ENCODE measurements at regions not wholly inside any gene's neighbourhood (a gene's known extent, or its start where the extent isn't known, plus 50 kb on each side); places are given as distances from the start of the nearest gene placed in this dataset.
A peak's percentile ranks its signal among the peaks of the same experiment; 100 is the strongest.

GRCh38 chr13:97849305-97849704 is 104.2 kb upstream of the IPO5 start:
- CTCF ChIA-PET (ENCODE audit: low intra/inter-chr PET ratio, low total read pairs): interaction anchor here (1.2 kb wide), 1 partner anchor 994 kb away, joined by 3 read pairs; no protein-coding TSS in a partner anchor
- H3K4me2 ChIP-seq (ENCODE audit: low read depth, low read length): no peak overlapping the region
- no peaks in the 10 kb centered on the region for H4K20me1 ChIP-seq (ENCODE audit: insufficient read depth, low read length)
- no peaks in the 10 kb centered on the region for H3K9me3 ChIP-seq (ENCODE audit: low read length)
- peak; percentile 97 for ATAC-seq
- H3K27ac ChIP-seq (ENCODE audit: extremely low read length, insufficient read depth, low read length): no peak overlapping the region
- no peak overlapping the region for H3K9ac ChIP-seq (ENCODE audit: insufficient read depth, low read depth, low read length)
- no TSS peak for BruUV-seq (replicated peaks)
- intact Hi-C loops (cut with micrococcal nuclease; ENCODE audit: unreplicated experiment) (loop anchor here (2.0 kb wide), 2 partner anchors 823 to 993 kb away; no protein-coding TSS in a partner anchor), in situ Hi-C loops (cut with HindIII; ENCODE audit: extremely low pct_ligation_motif_present, low pct_unique_long_range_greater_than_20kb) (no loop called here)
- peaks cover 13% of the 10 kb centered on the region for H3K4me1 ChIP-seq (ENCODE audit: insufficient read depth, low read length)
- 11% methylated on average over 4 of the region's 4 CpGs for WGBS (ENCODE audit: low lambda C conversion rate)
- TF ChIP-seq XRCC5 (optimal IDR thresholded peaks at IDR 0.05; ENCODE audit: low read length) (no peak), HBP1 (CRISPR knock-in tag; IDR thresholded peaks at IDR 0.05; ENCODE audit: low read depth) (no peak), RAD21 (CRISPR knock-in tag; IDR thresholded peaks at IDR 0.05) (peak; percentile 34; the same call in 1 of the 2 replicates), TFDP2 (CRISPR knock-in tag; IDR thresholded peaks at IDR 0.05) (no peak), STAG1 (CRISPR knock-in tag; IDR thresholded peaks at IDR 0.05) (peak; percentile 85), CTCF (CRISPR knock-in tag; IDR thresholded peaks at IDR 0.05) (peak; percentile 71), SMC3 (IDR thresholded peaks at IDR 0.05; ENCODE audit: low read length) (peak; percentile 70), TEAD3 (CRISPR knock-in tag; optimal IDR thresholded peaks at IDR 0.05; ENCODE audit: borderline replicate concordance) (peak; percentile 34), POGZ (CRISPR knock-in tag; IDR thresholded peaks at IDR 0.05) (no peak), TGIF2 (CRISPR knock-in tag; IDR thresholded peaks at IDR 0.05) (no peak)
- no peak overlapping the region for H3K4me3 ChIP-seq (replicated peaks in 1 of 3; ENCODE audit: insufficient read depth in 1 of 3, low read depth in 2 of 3, low read length in 3 of 3)
- H3K79me2 ChIP-seq (ENCODE audit: insufficient read depth, low read length): no peaks in the 10 kb centered on the region
- POLR2A ChIA-PET: no interaction called here
- peak; percentile 36 for DNase-seq (ENCODE audit: low spot score)
- H2AFZ ChIP-seq (ENCODE audit: low read length): no peak overlapping the region
- FAIRE-seq: peak; percentile 70
- H3K27me3 ChIP-seq (ENCODE audit: control insufficient read depth in 1 of 2, insufficient read depth in 2 of 2, low read length in 2 of 2): peaks cover 0 to under 1% of the 10 kb centered on the region in 2 experiments; a peak in 2 of 5 replicates
- no peaks in the 10 kb centered on the region for H3K36me3 ChIP-seq (replicated peaks in 1 of 2; ENCODE audit: control insufficient read depth in 1 of 2, insufficient read depth in 2 of 2, low read length in 2 of 2)
